GM12878 (cell line): ENCODE measurements at regions not wholly inside any gene's neighbourhood (a gene's known extent, or its start where the extent isn't known, plus 50 kb on each side); places are given as distances from the start of the nearest gene placed in this dataset.

Experiments used
- ATAC-seq: fragments of 200-7000 bp; cut with Tn5 transposase; 3 replicates; pipeline ENCODE4 v1.9.1; 2020; ENCODE audit warnings: mild to moderate bottlenecking, moderate library complexity
- BruUV-seq: library from RNA; stranded (reverse); fragments of 400-500 nt; replicated peaks from 2 replicates; lab custom pipeline; 2021; lab: Mats Ljungman, UMichigan
- CTCF ChIA-PET: fragments of 300-600 bp; sonication (Branson Sonifier 250); formaldehyde crosslinking; extraction: SDS; loops from one replicate; lab custom pipeline; 2021; ENCODE audit warnings: inconsistent platforms; lab: Yijun Ruan, JAX
- POLR2A ChIA-PET: fragments of 350-600 bp; formaldehyde crosslinking; extraction: SDS; loops from one replicate; lab custom pipeline; 2021; ENCODE audit warnings: inconsistent platforms; lab: Charles Lee
- RAD21 ChIA-PET: fragments of 300-600 bp; sonication (Branson Sonifier 250); formaldehyde crosslinking; loops from one replicate; lab custom pipeline; 2023; ENCODE audit warnings: antibody characterized with exemption; ENCODE audit not compliant: unreplicated experiment; lab: Charles Lee
- SMC1A ChIA-PET: fragments of 300-600 bp; sonication (Branson Sonifier 250); formaldehyde crosslinking; loops from one replicate; lab custom pipeline; 2023; ENCODE audit not compliant: unreplicated experiment, uncharacterized antibody; lab: Charles Lee
- DNase-seq: peaks from one replicate; pipeline ENCODE4 v3.0.0-alpha.2; 2011; ENCODE audit warnings: low read depth, low spot score
- FAIRE-seq: peaks from 3 replicates; lab custom pipeline; 2011; peaks lifted over from hg19 to GRCh38; lab: Jason Lieb, UNC
- H2AFZ ChIP-seq: 2 replicates; pipeline ENCODE4 v1.6.0; 2011; ENCODE audit warnings: low read depth, low read length, control low read depth; ENCODE audit not compliant: control insufficient read depth
- H3K27ac ChIP-seq: 2 replicates; pipeline ENCODE4 v1.5.1; 2011; ENCODE audit warnings: control low read depth; ENCODE audit not compliant: control insufficient read depth, insufficient read depth
- H3K27me3 ChIP-seq, 2 experiments: replicated peaks in 1 of 2; 2 replicates each; pipeline versions ENCODE4 v1.6.0 to v1.6.1; 2011; ENCODE audit warnings: low read length in 1 of 2; ENCODE audit not compliant: control insufficient read depth in 2 of 2, insufficient read depth in 2 of 2
- H3K36me3 ChIP-seq, 2 experiments: 2 replicates each; pipeline ENCODE4 v1.5.1; 2011; ENCODE audit warnings: low read length in 1 of 2; ENCODE audit not compliant: control insufficient read depth in 2 of 2, insufficient read depth in 2 of 2
- H3K4me1 ChIP-seq: 2 replicates; pipeline ENCODE4 v1.6.1; 2011; ENCODE audit warnings: mild to moderate bottlenecking, low read length, moderate library complexity, mixed read lengths; ENCODE audit not compliant: control insufficient read depth, insufficient read depth
- H3K4me2 ChIP-seq: 2 replicates; pipeline ENCODE4 v1.6.0; 2011; ENCODE audit warnings: control low read depth; ENCODE audit not compliant: control insufficient read depth, insufficient read depth
- H3K4me3 ChIP-seq: fragments of 200-600 bp; sonication (generic); 2 replicates; pipeline ENCODE4 v1.5.1; 2016
- H3K79me2 ChIP-seq: 2 replicates; pipeline ENCODE4 v1.6.0; 2011; ENCODE audit warnings: low read length; ENCODE audit not compliant: control insufficient read depth, insufficient read depth
- H3K9ac ChIP-seq: 2 replicates; pipeline ENCODE4 v1.8.0; 2011; ENCODE audit warnings: low read length, control low read depth, mixed read lengths; ENCODE audit not compliant: control insufficient read depth, insufficient read depth
- H3K9me3 ChIP-seq: replicated peaks from 3 replicates; pipeline ENCODE4 v1.5.1; 2011; ENCODE audit warnings: mild to moderate bottlenecking, low read length; ENCODE audit not compliant: control insufficient read depth, insufficient read depth
- H4K20me1 ChIP-seq: 2 replicates; pipeline ENCODE4 v1.6.0; 2011; ENCODE audit not compliant: control insufficient read depth, insufficient read depth
- CREB1 ChIP-seq: IDR thresholded peaks from 2 replicates; pipeline ENCODE4 v1.6.1; 2012; ENCODE audit warnings: low read depth, mild to moderate bottlenecking, inconsistent platforms
- DPF2 ChIP-seq: fragments of 450-650 bp; IDR thresholded peaks from 2 replicates; pipeline ENCODE4 v1.6.1; 2017; ENCODE audit warnings: mild to moderate bottlenecking
- ELK1 ChIP-seq: IDR thresholded peaks from 2 replicates; pipeline ENCODE4 v1.6.1; 2012; ENCODE audit warnings: low read depth, low read length, improper control_type of control experiment
- EZH2 ChIP-seq: IDR thresholded peaks from 2 replicates; pipeline ENCODE4 v1.6.1; 2012; ENCODE audit warnings: low read depth, mild to moderate bottlenecking, control low read depth, inconsistent platforms, low read length, borderline replicate concordance; ENCODE audit not compliant: control insufficient read depth
- HDAC2 ChIP-seq: fragments of 200-600 bp; sonication (generic); IDR thresholded peaks from 2 replicates; pipeline ENCODE4 v1.6.1; 2017
- HDGF ChIP-seq: fragments of 450-650 bp; IDR thresholded peaks from 2 replicates; pipeline ENCODE4 v1.6.1; 2016; ENCODE audit warnings: antibody characterized with exemption
- KLF5 ChIP-seq: fragments of 450-650 bp; IDR thresholded peaks from 2 replicates; pipeline ENCODE4 v1.6.1; 2014; ENCODE audit warnings: mild to moderate bottlenecking; ENCODE audit not compliant: partially characterized antibody
- LARP7 ChIP-seq: fragments of 450-650 bp; IDR thresholded peaks from 2 replicates; pipeline ENCODE4 v1.6.1; 2017; ENCODE audit warnings: mild to moderate bottlenecking
- MTA2 ChIP-seq: fragments of 450-650 bp; IDR thresholded peaks from 2 replicates; pipeline ENCODE4 v1.6.1; 2016; ENCODE audit warnings: low read depth, mild to moderate bottlenecking, moderate library complexity
- MYB ChIP-seq: fragments of 150-350 bp; IDR thresholded peaks from 2 replicates; pipeline ENCODE4 v1.6.1; 2014; ENCODE audit warnings: mild to moderate bottlenecking, low read depth, low read length, borderline replicate concordance
- NFYA ChIP-seq: IDR thresholded peaks from 2 replicates; pipeline ENCODE4 v1.6.1; 2011; ENCODE audit warnings: low read depth, mild to moderate bottlenecking, low read length, improper control_type of control experiment, borderline replicate concordance
- SMAD5 ChIP-seq: IDR thresholded peaks from 2 replicates; pipeline ENCODE4 v1.6.1; 2016; ENCODE audit warnings: antibody characterized with exemption, low read depth
- TARDBP ChIP-seq: IDR thresholded peaks from 2 replicates; pipeline ENCODE4 v1.6.1; 2016; ENCODE audit warnings: borderline replicate concordance
- ZBED1 ChIP-seq: IDR thresholded peaks from 2 replicates; pipeline ENCODE4 v1.6.1; 2016; ENCODE audit warnings: borderline replicate concordance
- ZNF622 ChIP-seq: fragments of 450-650 bp; IDR thresholded peaks from 2 replicates; pipeline ENCODE4 v1.6.1; 2017; ENCODE audit warnings: mild to moderate bottlenecking, inconsistent platforms
- WGBS: methylation state at CpG from one replicate; pipeline ENCODE4 v1.1.6; 2016; ENCODE audit warnings: low lambda C conversion rate; ENCODE audit not compliant: insufficient replicate concordance, insufficient coverage; ENCODE audit errors: missing lambda C conversion rate; 5-methylcytosine and 5-hydroxymethylcytosine counted together
- in situ Hi-C: fragments of 300-500 bp; cut with MboI; formaldehyde crosslinking; loops from 9 replicates; pipeline ENCODE4 v1.14.3; 2018; ENCODE audit warnings: mixed read lengths
- intact Hi-C: fragments of 100-400 bp; cut with micrococcal nuclease; formaldehyde crosslinking; loops from one replicate; pipeline ENCODE4 v1.14.2; 2022; ENCODE audit not compliant: unreplicated experiment
- TF ChIP-seq, protein P1 (sequence below): fragments of 450-650 bp; IDR thresholded peaks from 2 replicates; pipeline ENCODE4 v1.6.1; 2017; ENCODE audit warnings: borderline replicate concordance

DNA sequence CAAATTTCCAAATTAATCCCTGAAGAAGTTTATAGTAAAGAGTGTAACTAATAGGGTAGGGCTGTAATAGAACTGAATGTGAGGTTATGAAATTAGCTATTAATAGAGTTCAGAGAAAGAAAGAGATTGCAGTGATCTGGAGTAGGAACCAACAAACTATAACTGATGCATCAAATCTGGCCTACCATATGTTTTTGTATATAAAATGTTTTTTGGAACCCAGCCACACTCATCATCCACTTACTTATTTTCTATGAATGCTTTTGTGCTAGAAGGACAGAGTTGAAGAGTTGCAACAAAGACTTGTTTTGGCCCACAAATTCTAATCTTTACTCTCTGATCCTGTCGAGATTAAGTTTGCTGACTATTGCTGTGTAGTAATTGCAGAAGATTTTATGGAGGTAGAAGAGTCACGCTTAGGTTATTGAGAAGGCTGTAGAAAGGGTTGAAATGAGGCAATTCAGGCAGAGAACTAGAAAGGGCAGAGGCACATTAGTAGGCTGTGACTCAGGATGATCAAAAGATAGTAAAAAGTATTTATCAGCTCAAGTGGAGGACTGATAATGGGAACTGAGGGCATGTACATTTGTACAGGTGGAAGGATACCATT lies 298.7 kb upstream of the EMCN start:
- Histone ChIP-seq H3K27me3 (no peaks in the 10 kb centered on the region), H2AFZ (no peak overlapping the region), H4K20me1 (no peaks in the 10 kb centered on the region), H3K36me3 (no peaks in the 10 kb centered on the region), H3K4me2 (no peak overlapping the region), H3K9ac (no peak overlapping the region), H3K9me3 (no peaks in the 10 kb centered on the region; the same call in 2 of the 3 replicates), H3K27ac (no peak overlapping the region), H3K79me2 (no peaks in the 10 kb centered on the region), H3K4me3 (no peak overlapping the region), H3K4me1 (no peaks in the 10 kb centered on the region)
- FAIRE-seq (no peak), ATAC-seq (no peak), DNase-seq (no peak)
- 69% methylated on average over 2 of the region's 2 CpGs for WGBS
- SMC1A ChIA-PET = interaction anchor here (1.8 kb wide), 1 partner anchor 9 kb away, joined by 5 read pairs; no protein-coding TSS in a partner anchor
- no TSS peak for BruUV-seq
- no peak for TF ChIP-seq KLF5
- TF ChIP-seq ZNF622 = no peak
- no peak for TF ChIP-seq SMAD5
- TF ChIP-seq CREB1 = no peak
- intact Hi-C loops = no loop called here
- POLR2A ChIA-PET = no interaction called here
- in situ Hi-C loops = no loop called here
- RAD21 ChIA-PET = no interaction called here
- CTCF ChIA-PET = no interaction called here

DNA sequence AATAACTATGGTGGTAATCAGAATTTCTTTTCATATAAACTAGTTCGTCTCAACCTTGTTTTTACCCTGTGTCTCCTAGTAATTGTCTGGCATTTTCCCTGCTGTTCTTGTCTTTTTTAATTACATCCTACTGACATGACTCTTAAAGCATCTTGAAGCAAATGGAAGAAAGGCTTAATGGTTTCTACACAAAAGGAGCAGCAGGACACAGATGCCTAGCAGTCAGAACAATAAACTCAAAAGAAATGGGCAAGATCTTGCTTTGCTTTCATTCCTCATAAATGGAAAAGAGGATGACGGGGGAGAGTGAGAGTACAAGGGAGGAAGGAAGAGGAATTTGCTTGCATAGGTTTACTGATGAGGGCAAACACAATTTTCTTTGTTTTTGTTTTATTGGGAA lies 293.2 kb upstream of the EMCN start:
- no peaks in the 10 kb centered on the region for H3K9me3 ChIP-seq
- H3K27ac ChIP-seq = no peak overlapping the region
- intact Hi-C loops = no loop called here
- DNase-seq (no peak), FAIRE-seq (no peak), ATAC-seq (no peak)
- H3K79me2 ChIP-seq = no peaks in the 10 kb centered on the region
- ChIA-PET RAD21 (no interaction called here), CTCF (interaction anchor here (1.9 kb wide), 1 partner anchor 15 kb away, joined by 8 read pairs; no protein-coding TSS in a partner anchor), POLR2A (no interaction called here), SMC1A (interaction anchor here (1.3 kb wide), 1 partner anchor 8 kb away, joined by 4 read pairs; no protein-coding TSS in a partner anchor)
- H3K4me1 ChIP-seq = no peaks in the 10 kb centered on the region
- no peak overlapping the region for H3K9ac ChIP-seq
- no peaks in the 10 kb centered on the region for H3K36me3 ChIP-seq
- H2AFZ ChIP-seq = no peak overlapping the region
- H3K4me3 ChIP-seq = no peak overlapping the region
- 59% methylated on average over 2 of the region's 2 CpGs for WGBS
- in situ Hi-C loops = no loop called here
- H3K27me3 ChIP-seq = no peaks in the 10 kb centered on the region
- BruUV-seq = no TSS peak
- no peaks in the 10 kb centered on the region for H4K20me1 ChIP-seq
- H3K4me2 ChIP-seq = no peak overlapping the region
- TF ChIP-seq EZH2 = no peak
- TF ChIP-seq HDAC2 = no peak
- no peak for TF ChIP-seq HDGF
- no peak for TF ChIP-seq MYB
- no peak for TF ChIP-seq MTA2
- TF ChIP-seq TARDBP = no peak
- TF ChIP-seq NFYA = no peak
- no peak for TF ChIP-seq DPF2
- TF ChIP-seq LARP7 = no peak
- no peak for TF ChIP-seq ZBED1
- TF ChIP-seq, protein P1, sequence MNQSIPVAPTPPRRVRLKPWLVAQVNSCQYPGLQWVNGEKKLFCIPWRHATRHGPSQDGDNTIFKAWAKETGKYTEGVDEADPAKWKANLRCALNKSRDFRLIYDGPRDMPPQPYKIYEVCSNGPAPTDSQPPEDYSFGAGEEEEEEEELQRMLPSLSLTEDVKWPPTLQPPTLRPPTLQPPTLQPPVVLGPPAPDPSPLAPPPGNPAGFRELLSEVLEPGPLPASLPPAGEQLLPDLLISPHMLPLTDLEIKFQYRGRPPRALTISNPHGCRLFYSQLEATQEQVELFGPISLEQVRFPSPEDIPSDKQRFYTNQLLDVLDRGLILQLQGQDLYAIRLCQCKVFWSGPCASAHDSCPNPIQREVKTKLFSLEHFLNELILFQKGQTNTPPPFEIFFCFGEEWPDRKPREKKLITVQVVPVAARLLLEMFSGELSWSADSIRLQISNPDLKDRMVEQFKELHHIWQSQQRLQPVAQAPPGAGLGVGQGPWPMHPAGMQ = no peak
- no peak for TF ChIP-seq ELK1
